GM12878 (cell line): ENCODE measurements at regions not wholly inside any gene's neighbourhood (a gene's known extent, or its start where the extent isn't known, plus 50 kb on each side); places are given as distances from the start of the nearest gene placed in this dataset.

ENCODE experiments used
- ATAC-seq: fragments of 200-7000 bp; cut with Tn5 transposase; 3 replicates; pipeline ENCODE4 v1.9.1; 2020; ENCODE audit warnings: mild to moderate bottlenecking, moderate library complexity
- BruUV-seq: library from RNA; stranded (reverse); fragments of 400-500 nt; replicated peaks from 2 replicates; lab custom pipeline; 2021; lab: Mats Ljungman, UMichigan
- CTCF ChIA-PET: fragments of 300-600 bp; sonication (Branson Sonifier 250); formaldehyde crosslinking; extraction: SDS; loops from one replicate; lab custom pipeline; 2021; ENCODE audit warnings: inconsistent platforms; lab: Yijun Ruan, JAX
- POLR2A ChIA-PET: fragments of 350-600 bp; formaldehyde crosslinking; extraction: SDS; loops from one replicate; lab custom pipeline; 2021; ENCODE audit warnings: inconsistent platforms; lab: Charles Lee
- RAD21 ChIA-PET: fragments of 300-600 bp; sonication (Branson Sonifier 250); formaldehyde crosslinking; loops from one replicate; lab custom pipeline; 2023; ENCODE audit warnings: antibody characterized with exemption; ENCODE audit not compliant: unreplicated experiment; lab: Charles Lee
- SMC1A ChIA-PET: fragments of 300-600 bp; sonication (Branson Sonifier 250); formaldehyde crosslinking; loops from one replicate; lab custom pipeline; 2023; ENCODE audit not compliant: unreplicated experiment, uncharacterized antibody; lab: Charles Lee
- DNase-seq: peaks from one replicate; pipeline ENCODE4 v3.0.0-alpha.2; 2011; ENCODE audit warnings: low read depth, low spot score
- FAIRE-seq: peaks from 3 replicates; lab custom pipeline; 2011; peaks lifted over from hg19 to GRCh38; lab: Jason Lieb, UNC
- H2AFZ ChIP-seq: 2 replicates; pipeline ENCODE4 v1.6.0; 2011; ENCODE audit warnings: low read depth, low read length, control low read depth; ENCODE audit not compliant: control insufficient read depth
- H3K27ac ChIP-seq: 2 replicates; pipeline ENCODE4 v1.5.1; 2011; ENCODE audit warnings: control low read depth; ENCODE audit not compliant: control insufficient read depth, insufficient read depth
- H3K27me3 ChIP-seq, 2 experiments: replicated peaks in 1 of 2; 2 replicates each; pipeline versions ENCODE4 v1.6.0 to v1.6.1; 2011; ENCODE audit warnings: low read length in 1 of 2; ENCODE audit not compliant: control insufficient read depth in 2 of 2, insufficient read depth in 2 of 2
- H3K36me3 ChIP-seq, 2 experiments: 2 replicates each; pipeline ENCODE4 v1.5.1; 2011; ENCODE audit warnings: low read length in 1 of 2; ENCODE audit not compliant: control insufficient read depth in 2 of 2, insufficient read depth in 2 of 2
- H3K4me1 ChIP-seq: 2 replicates; pipeline ENCODE4 v1.6.1; 2011; ENCODE audit warnings: mild to moderate bottlenecking, low read length, moderate library complexity, mixed read lengths; ENCODE audit not compliant: control insufficient read depth, insufficient read depth
- H3K4me2 ChIP-seq: 2 replicates; pipeline ENCODE4 v1.6.0; 2011; ENCODE audit warnings: control low read depth; ENCODE audit not compliant: control insufficient read depth, insufficient read depth
- H3K4me3 ChIP-seq: fragments of 200-600 bp; sonication (generic); 2 replicates; pipeline ENCODE4 v1.5.1; 2016
- H3K79me2 ChIP-seq: 2 replicates; pipeline ENCODE4 v1.6.0; 2011; ENCODE audit warnings: low read length; ENCODE audit not compliant: control insufficient read depth, insufficient read depth
- H3K9ac ChIP-seq: 2 replicates; pipeline ENCODE4 v1.8.0; 2011; ENCODE audit warnings: low read length, control low read depth, mixed read lengths; ENCODE audit not compliant: control insufficient read depth, insufficient read depth
- H3K9me3 ChIP-seq: replicated peaks from 3 replicates; pipeline ENCODE4 v1.5.1; 2011; ENCODE audit warnings: mild to moderate bottlenecking, low read length; ENCODE audit not compliant: control insufficient read depth, insufficient read depth
- H4K20me1 ChIP-seq: 2 replicates; pipeline ENCODE4 v1.6.0; 2011; ENCODE audit not compliant: control insufficient read depth, insufficient read depth
- CHD2 ChIP-seq: IDR thresholded peaks from 2 replicates; pipeline ENCODE4 v1.6.1; 2011; ENCODE audit warnings: low read depth, low read length, improper control_type of control experiment, borderline replicate concordance
- EGR1 ChIP-seq, 2 experiments: IDR thresholded peaks; 1 replicate in 1 of 2; 2 replicates in 1 of 2; pipeline ENCODE4 v1.6.1; 2011 to 2012; ENCODE audit warnings: low read depth in 2 of 2, low read length in 2 of 2, borderline replicate concordance in 1 of 2, mild to moderate bottlenecking in 1 of 2, moderate library complexity in 1 of 2
- IRF5 ChIP-seq: fragments of 450-650 bp; IDR thresholded peaks from 2 replicates; pipeline ENCODE4 v1.6.1; 2017; ENCODE audit warnings: borderline replicate concordance
- NR2C1 ChIP-seq: fragments of 450-650 bp; IDR thresholded peaks from 2 replicates; pipeline ENCODE4 v1.6.1; 2017; ENCODE audit warnings: antibody characterized with exemption, mild to moderate bottlenecking, moderate library complexity
- RUNX3 ChIP-seq: IDR thresholded peaks from 2 replicates; pipeline ENCODE4 v1.6.1; 2012; ENCODE audit warnings: low read length, inconsistent platforms
- SREBF1 ChIP-seq: IDR thresholded peaks from 2 replicates; pipeline ENCODE4 v1.6.1; 2012; ENCODE audit warnings: mild to moderate bottlenecking, low read length
- SREBF2 ChIP-seq: IDR thresholded peaks from 2 replicates; pipeline ENCODE4 v1.6.1; 2012; ENCODE audit warnings: mild to moderate bottlenecking, low read length
- YY1 ChIP-seq: IDR thresholded peaks from 2 replicates; pipeline ENCODE4 v1.6.1; 2011; ENCODE audit warnings: low read depth, mild to moderate bottlenecking, low read length
- ZNF24 ChIP-seq: fragments of 450-650 bp; IDR thresholded peaks from 2 replicates; pipeline ENCODE4 v1.6.1; 2017; ENCODE audit warnings: antibody characterized with exemption, mild to moderate bottlenecking
- WGBS: methylation state at CpG from one replicate; pipeline ENCODE4 v1.1.6; 2016; ENCODE audit warnings: low lambda C conversion rate; ENCODE audit not compliant: insufficient replicate concordance, insufficient coverage; ENCODE audit errors: missing lambda C conversion rate; 5-methylcytosine and 5-hydroxymethylcytosine counted together
- in situ Hi-C: fragments of 300-500 bp; cut with MboI; formaldehyde crosslinking; loops from 9 replicates; pipeline ENCODE4 v1.14.3; 2018; ENCODE audit warnings: mixed read lengths
- intact Hi-C: fragments of 100-400 bp; cut with micrococcal nuclease; formaldehyde crosslinking; loops from one replicate; pipeline ENCODE4 v1.14.2; 2022; ENCODE audit not compliant: unreplicated experiment
- TF ChIP-seq, protein P1 (sequence below): IDR thresholded peaks from 2 replicates; pipeline ENCODE4 v1.6.1; 2011; ENCODE audit warnings: borderline replicate concordance, low read depth, mild to moderate bottlenecking, moderate library complexity, low read length; ENCODE audit not compliant: insufficient read depth, poor library complexity, severe bottlenecking
- TF ChIP-seq, protein P2 (sequence below): fragments of 150-350 bp; IDR thresholded peaks from 2 replicates; pipeline ENCODE4 v1.6.1; 2014; ENCODE audit warnings: mild to moderate bottlenecking, low read depth, low read length

DNA sequence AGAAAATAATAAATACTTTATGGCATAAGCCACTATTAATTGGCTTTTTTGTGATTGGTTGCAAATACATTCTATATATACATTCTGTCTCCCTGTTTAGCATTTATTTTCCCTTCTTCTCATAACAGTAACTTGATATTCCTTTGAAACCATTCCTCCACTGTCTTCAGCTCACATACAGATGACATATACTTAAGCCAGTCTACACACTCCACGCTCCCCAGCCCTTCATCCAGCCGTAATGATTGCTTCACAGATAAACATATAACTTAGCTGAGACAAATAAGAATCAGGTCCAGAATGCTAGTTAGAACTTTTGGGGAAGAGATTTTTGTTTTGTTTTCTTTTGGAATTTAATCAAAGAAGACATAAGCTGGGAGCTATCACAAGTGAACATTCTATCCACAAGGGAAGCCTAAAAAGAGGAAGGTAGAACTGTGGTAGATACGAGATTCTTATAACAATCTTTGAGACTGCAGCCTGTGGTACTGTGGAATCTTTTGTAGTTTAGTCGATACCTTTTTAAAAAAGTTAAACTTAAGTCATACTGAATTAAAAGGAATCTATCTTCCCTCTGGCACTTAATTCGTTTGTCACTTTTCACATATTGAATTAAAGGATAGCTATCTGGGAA, 365.1 kb upstream of the PRR16 start:
- Histone ChIP-seq H2AFZ (no peak overlapping the region), H3K27ac (no peak overlapping the region), H3K4me1 (no peaks in the 10 kb centered on the region), H3K79me2 (no peaks in the 10 kb centered on the region), H4K20me1 (no peaks in the 10 kb centered on the region), H3K4me2 (no peak overlapping the region), H3K27me3 (no peaks in the 10 kb centered on the region), H3K9ac (no peak overlapping the region), H3K9me3 (no peaks in the 10 kb centered on the region), H3K4me3 (no peak overlapping the region), H3K36me3 (no peaks in the 10 kb centered on the region)
- SMC1A ChIA-PET, result no interaction called here
- RAD21 ChIA-PET, result no interaction called here
- POLR2A ChIA-PET, result no interaction called here
- DNase-seq, result no peak
- in situ Hi-C loops, result no loop called here
- WGBS, result 11% methylated on average over 5 of the region's 5 CpGs
- no TSS peak for BruUV-seq
- no peak for FAIRE-seq
- ATAC-seq, result no peak
- no peak for TF ChIP-seq CHD2
- TF ChIP-seq SREBF1, result no peak
- no peak for TF ChIP-seq ZNF24
- intact Hi-C loops, result no loop called here
- CTCF ChIA-PET, result no interaction called here

DNA sequence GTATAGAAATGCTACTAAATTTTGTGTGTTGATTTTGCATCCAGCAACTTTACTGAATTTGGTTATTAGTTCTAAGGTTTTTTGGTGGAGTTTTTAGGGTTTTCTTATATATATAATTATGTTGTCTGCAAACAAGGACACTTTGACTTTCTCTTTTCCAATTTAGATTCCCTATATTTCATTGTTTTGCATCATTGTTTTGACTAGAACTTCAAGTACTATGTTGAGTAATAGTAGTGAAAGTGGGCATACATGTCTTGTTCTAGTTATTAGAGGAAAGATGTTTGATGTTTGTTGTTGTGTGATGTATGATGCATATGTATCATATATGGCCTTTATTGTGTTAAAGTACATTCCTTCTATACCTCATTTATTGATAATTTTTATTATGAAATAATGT, 362.3 kb upstream of the PRR16 start:
- Histone ChIP-seq H3K9me3 (no peaks in the 10 kb centered on the region), H3K27me3 (no peaks in the 10 kb centered on the region), H3K27ac (no peak overlapping the region), H3K9ac (no peak overlapping the region), H4K20me1 (no peaks in the 10 kb centered on the region), H2AFZ (no peak overlapping the region), H3K4me3 (no peak overlapping the region), H3K4me1 (no peaks in the 10 kb centered on the region), H3K36me3 (no peaks in the 10 kb centered on the region), H3K79me2 (no peaks in the 10 kb centered on the region), H3K4me2 (no peak overlapping the region)
- no peak for DNase-seq
- CTCF ChIA-PET, result no interaction called here
- no peak for ATAC-seq
- no peak for FAIRE-seq
- POLR2A ChIA-PET, result no interaction called here
- SMC1A ChIA-PET, result no interaction called here
- intact Hi-C loops (no loop called here), in situ Hi-C loops (no loop called here)
- BruUV-seq, result no TSS peak
- RAD21 ChIA-PET, result no interaction called here
- TF ChIP-seq EGR1 (IDR thresholded peaks at IDR 0.05; ENCODE audit: borderline replicate concordance in 1 of 2, low read depth in 2 of 2, low read length in 2 of 2), result no peak
- TF ChIP-seq, protein P1, sequence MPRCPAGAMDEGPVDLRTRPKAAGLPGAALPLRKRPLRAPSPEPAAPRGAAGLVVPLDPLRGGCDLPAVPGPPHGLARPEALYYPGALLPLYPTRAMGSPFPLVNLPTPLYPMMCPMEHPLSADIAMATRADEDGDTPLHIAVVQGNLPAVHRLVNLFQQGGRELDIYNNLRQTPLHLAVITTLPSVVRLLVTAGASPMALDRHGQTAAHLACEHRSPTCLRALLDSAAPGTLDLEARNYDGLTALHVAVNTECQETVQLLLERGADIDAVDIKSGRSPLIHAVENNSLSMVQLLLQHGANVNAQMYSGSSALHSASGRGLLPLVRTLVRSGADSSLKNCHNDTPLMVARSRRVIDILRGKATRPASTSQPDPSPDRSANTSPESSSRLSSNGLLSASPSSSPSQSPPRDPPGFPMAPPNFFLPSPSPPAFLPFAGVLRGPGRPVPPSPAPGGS, result no peak
- no peak for TF ChIP-seq YY1
- no peak for TF ChIP-seq NR2C1
- no peak for TF ChIP-seq SREBF2
- TF ChIP-seq RUNX3, result no peak
- TF ChIP-seq IRF5, result no peak
- TF ChIP-seq, protein P2, sequence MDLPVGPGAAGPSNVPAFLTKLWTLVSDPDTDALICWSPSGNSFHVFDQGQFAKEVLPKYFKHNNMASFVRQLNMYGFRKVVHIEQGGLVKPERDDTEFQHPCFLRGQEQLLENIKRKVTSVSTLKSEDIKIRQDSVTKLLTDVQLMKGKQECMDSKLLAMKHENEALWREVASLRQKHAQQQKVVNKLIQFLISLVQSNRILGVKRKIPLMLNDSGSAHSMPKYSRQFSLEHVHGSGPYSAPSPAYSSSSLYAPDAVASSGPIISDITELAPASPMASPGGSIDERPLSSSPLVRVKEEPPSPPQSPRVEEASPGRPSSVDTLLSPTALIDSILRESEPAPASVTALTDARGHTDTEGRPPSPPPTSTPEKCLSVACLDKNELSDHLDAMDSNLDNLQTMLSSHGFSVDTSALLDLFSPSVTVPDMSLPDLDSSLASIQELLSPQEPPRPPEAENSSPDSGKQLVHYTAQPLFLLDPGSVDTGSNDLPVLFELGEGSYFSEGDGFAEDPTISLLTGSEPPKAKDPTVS, result no peak
